Lower leg skin (tissue), 3 donors: ENCODE measurements at regions not wholly inside any gene's neighbourhood (a gene's known extent, or its start where the extent isn't known, plus 50 kb on each side); places are given as distances from the start of the nearest gene placed in this dataset.
"Not testable (repeated sequence)": the region's sequence is repeated elsewhere in the genome, so short reads cannot be mapped to it uniquely, and the experiment has no call there.

ENCODE experiments used
- POLR2A ChIP-seq, 2 donors: fragments of 450-650 bp; IDR thresholded peaks; one replicate each; pipeline ENCODE4 v1.6.1; 2016 to 2017; ENCODE audit warnings: antibody characterized with exemption in 2 of 2, mild to moderate bottlenecking in 1 of 2, moderate library complexity in 1 of 2
- TF ChIP-seq, protein P1 (sequence below), 3 donors: fragments of 450-650 bp; IDR thresholded peaks; one replicate each; pipeline ENCODE4 v1.5.1; 2016; ENCODE audit warnings: antibody characterized with exemption in 3 of 3, mild to moderate bottlenecking in 3 of 3, moderate library complexity in 2 of 3

DNA sequence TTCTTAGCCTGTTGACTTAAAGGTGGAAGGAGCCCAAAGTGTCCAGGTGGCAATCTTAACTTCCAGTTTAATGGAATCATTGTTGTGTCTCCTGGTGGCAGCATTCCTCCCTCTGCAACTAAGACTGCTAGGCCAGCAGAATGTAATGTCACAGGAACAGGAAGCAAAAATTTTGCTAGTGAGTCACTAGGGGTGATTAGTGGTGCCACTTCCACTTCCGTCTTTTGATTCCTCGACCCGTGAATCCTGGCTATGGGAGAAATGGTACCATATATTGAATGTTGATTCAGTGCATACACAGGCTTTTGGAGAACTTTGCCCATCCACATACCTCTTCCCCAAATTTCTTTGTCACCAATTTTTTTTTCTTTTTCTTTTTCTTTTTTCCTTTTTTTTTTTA is 661.4 kb downstream of the TAF11L14 start:
- TF ChIP-seq, protein P1, sequence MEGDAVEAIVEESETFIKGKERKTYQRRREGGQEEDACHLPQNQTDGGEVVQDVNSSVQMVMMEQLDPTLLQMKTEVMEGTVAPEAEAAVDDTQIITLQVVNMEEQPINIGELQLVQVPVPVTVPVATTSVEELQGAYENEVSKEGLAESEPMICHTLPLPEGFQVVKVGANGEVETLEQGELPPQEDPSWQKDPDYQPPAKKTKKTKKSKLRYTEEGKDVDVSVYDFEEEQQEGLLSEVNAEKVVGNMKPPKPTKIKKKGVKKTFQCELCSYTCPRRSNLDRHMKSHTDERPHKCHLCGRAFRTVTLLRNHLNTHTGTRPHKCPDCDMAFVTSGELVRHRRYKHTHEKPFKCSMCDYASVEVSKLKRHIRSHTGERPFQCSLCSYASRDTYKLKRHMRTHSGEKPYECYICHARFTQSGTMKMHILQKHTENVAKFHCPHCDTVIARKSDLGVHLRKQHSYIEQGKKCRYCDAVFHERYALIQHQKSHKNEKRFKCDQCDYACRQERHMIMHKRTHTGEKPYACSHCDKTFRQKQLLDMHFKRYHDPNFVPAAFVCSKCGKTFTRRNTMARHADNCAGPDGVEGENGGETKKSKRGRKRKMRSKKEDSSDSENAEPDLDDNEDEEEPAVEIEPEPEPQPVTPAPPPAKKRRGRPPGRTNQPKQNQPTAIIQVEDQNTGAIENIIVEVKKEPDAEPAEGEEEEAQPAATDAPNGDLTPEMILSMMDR (IDR thresholded peaks at IDR 0.05) = not testable (repeated sequence)
- not testable (repeated sequence) for TF ChIP-seq POLR2A (IDR thresholded peaks at IDR 0.05)
